Activated T-cell treated with anti-CD3 and anti-CD28 coated beads, Interleukin-2, amount 50 U/mL, for 1 hour (primary cell): ENCODE measurements at regions not wholly inside any gene's neighbourhood (a gene's known extent, or its start where the extent isn't known, plus 50 kb on each side); places are given as distances from the start of the nearest gene placed in this dataset.
"Not testable (repeated sequence)": the region's sequence is repeated elsewhere in the genome, so short reads cannot be mapped to it uniquely, and the experiment has no call there.

Experiments
- DNase-seq: peaks from one replicate; pipeline ENCODE4 v3.0.0-alpha.2; 2020

GRCh38 chr2:84212611-84213314 is 246.3 kb downstream of the SUCLG1 start:
- DNase-seq, result no peak

GRCh38 chr2:84209941-84210340 is 249.1 kb downstream of the SUCLG1 start:
- no peak for DNase-seq

DNA sequence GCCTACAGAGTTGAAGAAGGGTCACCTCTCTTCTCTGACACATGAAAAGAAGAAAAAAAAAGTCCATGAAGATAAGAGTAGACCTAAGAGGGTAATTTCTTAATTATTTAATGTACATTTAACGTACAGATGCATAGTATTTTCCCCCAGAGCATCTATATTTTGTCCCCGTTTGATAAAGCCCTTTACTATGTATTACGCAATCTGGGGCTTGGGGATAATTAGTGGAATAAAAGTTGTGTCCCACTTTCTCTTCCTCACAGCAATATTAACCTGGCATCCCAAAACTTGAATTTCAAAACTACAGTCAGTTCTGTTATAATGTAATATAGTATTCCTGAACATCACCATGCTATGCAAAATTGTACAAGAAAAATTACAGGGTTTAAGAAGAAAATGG is 254.1 kb downstream of the SUCLG1 start:
- no peak for DNase-seq

- no peak for DNase-seq
These were observed 256.9 kb downstream of the SUCLG1 start for GRCh38 chr2:84202166-84202565.

DNA sequence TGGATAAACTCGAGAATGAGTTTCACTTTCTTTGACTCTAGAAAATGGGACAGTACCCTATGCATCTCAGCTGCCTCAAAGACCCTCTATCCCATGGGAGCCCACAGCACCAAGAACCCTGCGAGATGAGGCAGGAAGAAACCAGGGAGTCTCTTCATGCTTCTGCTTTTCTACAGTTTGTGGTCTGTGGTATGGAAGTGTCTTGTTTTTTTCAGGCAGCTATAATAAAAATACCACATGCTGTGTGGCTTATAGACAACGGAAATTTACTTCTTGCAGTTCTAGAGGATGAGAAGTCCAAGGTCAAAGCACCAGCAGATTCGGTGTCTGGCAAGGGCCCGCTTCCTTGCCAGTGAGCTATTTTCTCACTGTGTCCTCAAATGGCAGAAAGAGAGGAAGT is 257.9 kb downstream of the SUCLG1 start:
- no peak for DNase-seq

- no peak for DNase-seq
These were observed 261.2 kb downstream of the SUCLG1 start for GRCh38 chr2:84197901-84198300.

GRCh38 chr2:84194949-84195644 is 264.0 kb downstream of the SUCLG1 start:
- DNase-seq, result no peak

GRCh38 chr2:84194181-84194580 is 264.9 kb downstream of the SUCLG1 start:
- DNase-seq, result no peak

GRCh38 chr2:84187258-84187657 is 271.8 kb downstream of the SUCLG1 start:
- DNase-seq, result no peak

- no peak for DNase-seq
These were observed 277.2 kb downstream of the SUCLG1 start for GRCh38 chr2:84181927-84182326.

GRCh38 chr2:84177733-84178132 is 281.3 kb downstream of the SUCLG1 start:
- DNase-seq, result no peak

DNA sequence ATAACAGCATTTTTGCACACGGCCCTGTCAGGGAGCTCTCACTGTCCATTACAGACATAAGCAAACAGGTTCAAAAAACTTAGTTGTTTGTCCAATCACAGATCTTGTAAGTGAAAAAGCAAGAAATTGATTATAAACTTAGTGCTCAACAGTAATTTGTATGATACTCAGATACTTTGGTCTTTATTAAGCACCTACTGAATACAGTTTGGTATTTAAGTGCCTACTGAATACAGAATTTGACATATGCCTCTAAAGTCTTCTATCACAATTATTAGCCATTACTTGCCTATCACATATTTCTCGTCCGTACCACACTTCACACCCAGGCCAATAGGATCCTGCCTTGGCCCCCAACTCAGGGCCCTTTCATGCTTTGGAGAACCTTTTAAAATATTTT is 283.1 kb downstream of the SUCLG1 start:
- no peak for DNase-seq

- DNase-seq, result no peak
These were observed 283.7 kb downstream of the SUCLG1 start for GRCh38 chr2:84175340-84175739.

GRCh38 chr2:84173041-84173440 is 286.0 kb downstream of the SUCLG1 start:
- DNase-seq, result no peak

DNA sequence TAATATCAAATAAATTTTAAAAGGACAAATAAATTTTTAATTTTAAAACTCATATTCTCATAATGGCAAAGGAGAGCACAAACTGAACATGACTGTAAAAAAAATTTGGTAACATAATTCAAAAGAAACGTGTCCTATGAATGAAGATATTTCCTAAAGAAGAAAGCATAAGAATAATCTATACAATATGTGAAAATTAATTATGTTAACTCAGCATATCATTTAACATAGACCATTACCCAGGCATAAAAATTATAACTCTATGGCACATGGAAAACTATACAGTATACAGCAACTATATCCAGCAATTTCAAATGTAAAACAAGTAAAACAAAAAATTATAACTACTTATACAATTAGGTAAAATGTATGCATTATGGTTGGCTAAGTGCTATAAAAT is 288.1 kb downstream of the SUCLG1 start:
- DNase-seq, result no peak

DNA sequence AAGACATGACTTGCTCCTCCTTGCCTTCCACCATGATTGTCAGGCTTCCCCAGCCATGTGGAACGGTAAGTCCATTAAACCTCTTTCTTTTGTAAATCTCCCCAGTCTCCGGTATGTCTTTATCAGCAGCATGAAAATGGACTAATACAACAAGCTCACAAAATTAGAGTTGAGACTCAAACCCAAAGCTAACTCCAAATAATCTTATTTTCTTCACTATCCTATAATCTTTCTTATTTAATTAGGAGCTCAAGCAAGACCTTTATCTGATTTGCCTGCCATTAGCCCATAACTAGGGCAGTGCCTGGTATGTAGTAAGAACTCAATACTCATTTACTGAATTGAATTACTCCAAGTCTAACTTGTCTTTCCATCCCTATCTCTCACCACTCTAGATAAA is 289.2 kb downstream of the SUCLG1 start:
- no peak for DNase-seq

- DNase-seq, result not testable (repeated sequence)
These were observed 290.5 kb downstream of the SUCLG1 start for GRCh38 chr2:84168552-84168951.

DNA sequence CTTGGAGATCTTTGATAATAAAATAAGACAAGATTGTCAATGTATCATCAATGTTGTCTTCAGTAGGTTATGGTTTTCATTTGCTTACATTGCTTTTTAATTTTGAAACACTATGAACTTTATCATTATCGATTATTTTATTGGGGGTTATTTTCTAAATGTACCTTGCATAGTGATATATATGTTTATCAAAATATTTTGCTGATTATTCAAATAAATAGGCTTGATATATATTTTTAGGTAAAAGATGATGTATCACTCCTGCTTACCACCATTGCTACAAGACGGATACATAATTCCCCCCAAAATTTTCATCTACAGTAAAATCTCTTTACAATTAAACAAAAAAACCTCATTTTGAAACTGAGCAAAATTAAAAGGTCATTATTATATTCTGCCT is 293.8 kb downstream of the SUCLG1 start:
- DNase-seq, result no peak

DNA sequence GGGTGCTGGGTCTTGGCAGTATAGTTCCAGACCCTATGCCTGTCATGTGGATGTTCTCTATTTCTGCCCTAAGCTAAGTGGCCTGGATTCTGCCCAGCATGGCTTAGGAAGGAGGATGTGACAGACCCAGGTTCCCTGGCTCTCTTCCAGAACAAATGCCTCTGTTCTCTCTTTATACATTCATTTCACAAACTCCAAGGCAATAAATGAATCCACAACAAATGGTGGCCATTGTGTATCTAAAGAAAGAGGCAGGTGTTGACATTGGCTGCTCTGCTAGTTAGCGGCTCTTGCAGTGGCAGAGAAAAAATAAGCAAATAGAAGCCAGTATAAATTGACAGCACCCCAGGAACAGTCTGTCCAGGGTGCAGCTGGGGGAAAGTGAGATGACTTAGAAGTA is 298.6 kb downstream of the SUCLG1 start:
- no peak for DNase-seq

DNA sequence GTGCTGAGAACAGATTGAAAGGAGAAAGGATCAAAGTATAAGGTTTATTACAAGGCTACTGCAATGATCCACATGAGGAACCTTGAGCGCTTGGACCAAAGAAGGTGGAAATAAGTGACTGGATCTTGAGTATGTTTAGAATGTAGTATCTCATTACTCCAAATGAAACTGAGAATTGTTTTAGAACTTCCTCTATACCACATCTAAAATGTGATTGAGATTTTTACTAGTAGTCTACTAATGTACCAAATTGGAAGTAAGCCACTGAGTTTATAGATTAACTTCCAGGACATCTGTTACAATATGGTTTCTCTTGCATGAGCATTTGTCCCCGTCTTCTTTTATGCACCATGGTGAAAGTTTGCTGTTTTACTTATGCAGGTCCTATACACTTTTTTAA is 300.5 kb downstream of the SUCLG1 start:
- DNase-seq, result no peak

- no peak for DNase-seq
These were observed 306.6 kb downstream of the SUCLG1 start for GRCh38 chr2:84152462-84152861.

- no peak for DNase-seq
These were observed 314.7 kb downstream of the SUCLG1 start for GRCh38 chr2:84144345-84144744.

- DNase-seq, result no peak
These were observed 322.0 kb downstream of the SUCLG1 start for GRCh38 chr2:84137034-84137433.

GRCh38 chr2:84132370-84132769 is 326.7 kb downstream of the SUCLG1 start:
- DNase-seq, result no peak

DNA sequence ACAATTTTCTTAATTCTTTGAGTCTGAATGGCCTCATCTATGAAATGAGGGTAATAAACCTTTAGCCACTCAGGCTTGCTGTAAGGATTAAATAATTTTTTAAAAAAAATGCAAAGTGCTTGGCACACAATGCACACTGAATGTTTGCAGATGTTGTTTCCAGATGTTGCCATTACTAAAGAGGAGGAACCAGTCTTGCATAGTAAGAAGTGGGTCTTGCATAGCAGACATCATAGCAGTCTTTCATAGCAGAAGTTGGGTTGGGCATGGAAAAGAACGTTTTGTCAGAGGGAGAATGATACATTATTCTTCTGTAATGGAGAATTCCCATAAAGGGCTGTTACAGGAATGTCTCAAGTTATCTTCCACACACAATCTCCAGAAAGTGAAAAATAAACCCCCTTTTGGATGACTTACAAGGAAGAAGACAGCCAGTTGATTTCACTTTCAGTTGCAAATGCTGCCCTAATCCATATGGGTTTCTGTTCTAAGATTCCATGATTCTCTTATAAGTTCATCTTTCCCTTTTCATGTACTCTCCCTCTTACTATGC is 327.7 kb downstream of the SUCLG1 start:
- no peak for DNase-seq
